Stimulated activated CD4-positive, alpha-beta T cell treated with anti-CD3 and anti-CD28 coated beads, Interleukin-15, amount 100 ng/mL, for 48 hours (primary cell): ENCODE measurements at regions not wholly inside any gene's neighbourhood (a gene's known extent, or its start where the extent isn't known, plus 50 kb on each side); places are given as distances from the start of the nearest gene placed in this dataset.
A peak's percentile ranks its signal among the peaks of the same experiment; 100 is the strongest.
"Not testable (repeated sequence)": the region's sequence is repeated elsewhere in the genome, so short reads cannot be mapped to it uniquely, and the experiment has no call there.

Experiments used
- DNase-seq, 2 donors: peaks; one replicate each; pipeline ENCODE4 v3.0.0-alpha.2; 2020; ENCODE audit warnings: low read depth in 2 of 2

DNA sequence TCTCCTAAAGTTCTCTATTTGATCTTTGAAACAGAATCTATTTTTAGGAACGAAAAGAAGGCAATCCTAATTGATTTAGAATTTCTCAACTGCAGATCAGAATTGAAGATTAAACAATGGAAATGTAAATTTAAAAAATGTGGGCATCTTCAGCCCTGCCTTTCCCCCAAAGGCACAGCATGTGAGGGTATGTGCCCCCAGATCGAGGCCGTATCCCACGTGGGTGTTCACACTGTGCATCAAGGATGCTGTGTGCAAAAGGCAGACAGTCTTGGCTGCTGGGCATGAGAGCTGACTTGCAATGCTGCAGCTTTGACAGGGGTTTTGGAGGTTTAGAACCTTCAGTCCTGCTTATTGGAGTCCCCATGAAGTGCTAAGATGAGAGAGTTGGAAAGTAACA, 346.3 kb downstream of the VRK1 start:
- no peak for DNase-seq

DNA sequence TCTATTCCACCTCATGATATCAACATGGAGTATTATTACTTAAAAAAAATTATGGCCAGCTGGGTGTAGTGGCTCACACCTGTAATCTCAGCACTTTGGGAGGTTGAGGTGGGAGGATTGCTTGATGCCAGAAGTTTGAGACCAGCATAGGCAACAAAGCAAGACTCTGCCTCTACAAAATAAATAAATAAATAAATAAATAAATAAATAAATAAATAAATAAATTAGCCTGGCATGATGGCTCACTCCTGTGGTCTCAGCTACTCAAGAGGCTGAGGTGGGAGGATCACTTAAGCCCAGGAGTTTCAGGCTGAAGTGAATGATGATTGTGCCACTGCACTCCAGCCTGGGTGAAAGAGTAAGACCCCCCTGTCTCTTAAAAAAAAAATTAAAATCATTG, 350.8 kb downstream of the VRK1 start:
- not testable (repeated sequence) for DNase-seq

GRCh38 chr14:97149775-97150174, 352.6 kb downstream of the VRK1 start:
- no peak for DNase-seq

- DNase-seq, result no peak
These were observed 356.3 kb downstream of the VRK1 start for GRCh38 chr14:97153527-97153926.

- DNase-seq, result no peak
These were observed 358.1 kb downstream of the VRK1 start for GRCh38 chr14:97155320-97155719.

GRCh38 chr14:97155814-97156213, 358.6 kb downstream of the VRK1 start:
- DNase-seq, result no peak

GRCh38 chr14:97156705-97157104, 359.5 kb downstream of the VRK1 start:
- DNase-seq, result no peak

DNA sequence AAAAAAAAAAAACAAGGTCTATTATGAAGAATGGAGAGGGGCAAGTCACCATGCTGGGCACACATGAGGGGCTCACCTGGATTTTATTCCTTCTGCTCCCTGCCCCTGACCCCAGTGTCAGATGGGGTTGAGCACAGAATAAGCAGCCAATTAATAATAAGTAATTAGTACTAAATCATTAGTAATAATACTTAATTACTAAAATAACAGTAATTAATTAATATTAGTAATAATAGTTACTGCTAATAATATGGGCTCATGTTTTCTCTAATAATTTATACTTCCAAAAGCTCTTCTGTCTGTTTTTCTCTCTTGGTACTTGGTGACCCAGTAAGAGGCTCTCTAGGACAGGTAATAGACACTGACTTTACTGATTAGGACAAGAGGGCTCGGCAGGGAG, 360.9 kb downstream of the VRK1 start:
- DNase-seq, result no peak

- DNase-seq, result no peak
These were observed 361.9 kb downstream of the VRK1 start for GRCh38 chr14:97159124-97159523.

DNA sequence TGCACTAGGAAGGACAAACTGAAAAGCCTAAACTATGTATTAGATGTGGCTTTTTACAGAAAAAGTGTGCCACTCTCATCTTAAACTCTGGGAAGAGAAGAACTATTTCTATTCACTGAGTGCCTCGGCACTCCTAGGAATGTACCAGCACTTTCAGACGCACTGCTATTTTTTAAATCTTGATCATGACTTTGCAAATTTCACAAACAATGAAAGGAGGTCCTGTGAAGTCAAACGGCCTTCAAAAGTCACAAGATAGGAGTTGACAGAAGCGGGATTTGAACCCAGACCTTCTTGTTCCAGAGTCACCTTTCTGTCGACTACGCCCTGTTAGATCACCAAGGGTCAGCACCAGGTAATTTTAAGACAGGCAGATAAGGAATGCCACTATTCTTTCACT, 365.4 kb downstream of the VRK1 start:
- DNase-seq, result no peak

GRCh38 chr14:97164021-97164420, 366.8 kb downstream of the VRK1 start:
- DNase-seq, result no peak

- DNase-seq, result no peak
These were observed 369.3 kb downstream of the VRK1 start for GRCh38 chr14:97166497-97166896.

GRCh38 chr14:97167577-97167976, 370.4 kb downstream of the VRK1 start:
- not testable (repeated sequence) for DNase-seq

DNA sequence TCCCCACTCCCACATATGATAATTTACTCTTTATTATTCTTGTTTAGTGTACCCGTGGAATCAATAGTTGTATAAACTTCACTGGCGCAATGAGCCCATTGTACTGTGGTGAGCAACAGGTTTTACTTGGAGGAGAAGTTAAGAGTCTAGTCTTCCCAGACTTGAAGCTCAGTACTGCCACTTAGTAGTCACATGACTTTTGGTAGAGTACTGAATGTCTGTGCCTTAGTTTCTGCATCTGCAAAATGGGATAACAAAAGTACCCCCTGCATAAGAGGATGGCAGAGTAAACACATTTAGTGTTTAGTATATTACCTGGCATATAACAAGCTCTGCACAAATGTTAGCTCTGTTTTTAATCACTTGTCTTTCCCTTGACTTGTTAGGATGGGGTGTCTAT, 375.5 kb downstream of the VRK1 start:
- DNase-seq, result no peak

GRCh38 chr14:97177016-97177415, 379.8 kb downstream of the VRK1 start:
- no peak for DNase-seq

DNA sequence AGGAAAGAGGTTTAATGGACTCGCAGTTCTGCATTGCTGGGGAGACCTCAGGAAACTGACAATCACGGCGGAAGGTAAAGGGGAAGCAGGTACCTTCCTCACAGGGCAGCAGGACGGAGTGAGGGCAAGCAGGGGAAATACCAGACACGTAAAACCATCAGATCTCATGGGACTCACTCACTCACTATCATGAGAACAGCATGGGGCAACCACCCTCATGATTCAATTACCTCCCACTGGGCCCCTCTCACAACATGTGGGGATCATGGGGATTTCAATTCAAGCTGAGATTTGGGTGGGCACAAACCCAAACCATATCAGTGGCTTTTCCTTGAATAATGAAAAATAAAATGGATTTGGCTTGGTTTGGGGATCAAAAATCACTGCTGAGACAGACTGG, 380.5 kb downstream of the VRK1 start:
- no peak for DNase-seq

GRCh38 chr14:97178781-97179180, 381.6 kb downstream of the VRK1 start:
- DNase-seq, result no peak

DNA sequence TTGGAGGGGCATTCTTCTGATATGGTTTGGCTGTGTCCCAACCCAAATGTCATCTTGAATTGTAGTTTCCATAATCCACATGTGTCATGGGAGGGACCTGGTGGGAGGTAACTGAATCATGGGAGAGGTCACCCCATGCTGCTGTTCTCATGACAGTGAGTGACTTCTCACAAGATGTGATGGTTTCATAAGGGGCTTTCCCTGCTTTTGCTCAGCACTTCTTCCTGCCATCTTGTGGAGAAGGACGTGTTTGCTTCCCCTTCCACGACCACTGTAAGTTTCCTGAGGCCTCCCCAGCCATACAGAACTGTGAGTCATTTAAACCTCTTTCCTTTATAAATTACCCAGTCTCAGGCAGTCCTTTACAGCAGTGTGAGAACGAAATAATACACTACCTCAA, 382.4 kb downstream of the VRK1 start:
- DNase-seq, result peak; percentile 16 to 18

DNA sequence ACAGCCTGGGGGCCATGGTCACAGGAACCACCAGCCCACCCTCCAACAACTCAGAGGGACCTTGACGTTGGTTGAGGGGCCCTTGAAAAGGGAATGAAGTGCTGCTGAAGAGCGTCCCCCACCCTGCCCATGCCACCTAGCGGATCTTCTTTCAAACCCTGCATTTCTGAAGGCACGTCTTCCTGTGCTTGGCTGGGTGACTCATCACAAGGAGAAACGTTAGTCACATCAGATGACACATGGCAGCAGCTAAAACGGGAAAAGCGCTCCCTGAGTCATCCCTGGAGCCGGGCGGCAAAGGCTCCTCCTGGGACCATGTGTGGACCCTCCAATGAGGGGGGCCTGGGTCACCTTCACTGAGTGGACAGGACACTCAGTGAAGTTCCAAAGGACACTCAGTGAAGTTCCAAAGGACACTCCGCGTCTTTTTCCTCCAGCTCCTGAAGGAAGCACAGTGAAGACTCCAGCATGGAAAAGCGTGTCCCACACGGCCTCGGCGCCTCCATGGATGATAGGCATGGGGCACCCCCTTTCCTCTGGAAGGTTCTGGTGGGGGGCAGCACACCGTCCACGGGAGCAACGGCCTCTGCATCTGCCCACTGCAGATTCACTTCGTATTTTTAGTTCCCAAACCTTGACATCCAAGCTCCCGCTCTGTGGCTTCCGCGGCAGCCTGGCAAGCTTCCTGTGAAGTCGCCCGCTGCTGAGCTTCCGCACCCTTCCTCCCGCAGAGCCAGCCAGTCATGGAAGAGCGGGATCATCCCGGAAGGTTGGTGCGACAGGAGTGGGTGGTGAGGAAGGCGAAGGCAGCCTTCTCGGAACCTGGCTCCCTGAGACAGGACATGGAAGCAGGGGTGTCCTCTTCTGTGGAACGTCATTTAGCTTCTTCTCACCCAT, 383.4 kb downstream of the VRK1 start:
- DNase-seq, result peak in 1 of 2 donors; percentile 30

- DNase-seq, result no peak
These were observed 388.0 kb downstream of the VRK1 start for GRCh38 chr14:97185186-97185585.

DNA sequence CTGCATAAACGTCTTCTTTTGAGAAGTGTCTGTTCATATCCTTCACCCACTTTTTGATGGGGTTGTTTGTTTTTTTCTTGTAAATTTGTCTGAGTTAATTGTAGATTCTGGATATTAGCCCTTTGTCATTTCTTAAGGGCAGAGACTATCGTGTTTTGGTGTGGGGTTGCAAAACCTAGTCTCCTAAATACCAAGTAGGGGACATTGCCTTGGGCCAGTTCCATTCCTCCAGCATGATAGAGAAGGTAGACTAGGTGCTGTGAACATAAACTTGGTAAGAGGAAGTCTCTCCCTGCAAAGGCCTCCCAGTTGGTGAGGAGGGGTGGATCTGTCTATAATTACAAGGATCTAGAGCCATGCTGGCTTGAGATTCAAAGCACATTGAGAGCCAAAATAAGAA, 390.7 kb downstream of the VRK1 start:
- DNase-seq, result no peak

DNA sequence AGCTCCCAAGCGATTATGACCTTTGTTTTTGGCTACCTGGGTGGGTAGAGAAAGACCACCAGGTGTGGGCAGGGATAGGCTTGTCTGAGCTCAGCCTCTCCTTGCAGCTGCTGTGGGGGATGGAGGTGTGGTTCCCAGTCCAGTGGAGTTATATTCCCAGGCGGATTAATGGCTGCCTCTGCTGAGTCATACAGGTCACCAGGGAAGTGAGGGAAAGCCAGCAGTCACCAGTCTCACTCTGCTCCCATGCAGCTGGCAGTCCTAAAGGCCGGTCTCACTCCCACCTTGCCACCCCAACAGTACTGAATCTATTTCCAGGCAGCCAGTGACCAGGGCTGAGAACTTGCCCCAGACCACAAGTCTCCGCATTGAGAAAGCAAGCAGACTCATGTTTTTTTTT, 399.2 kb downstream of the VRK1 start:
- DNase-seq, result no peak

DNA sequence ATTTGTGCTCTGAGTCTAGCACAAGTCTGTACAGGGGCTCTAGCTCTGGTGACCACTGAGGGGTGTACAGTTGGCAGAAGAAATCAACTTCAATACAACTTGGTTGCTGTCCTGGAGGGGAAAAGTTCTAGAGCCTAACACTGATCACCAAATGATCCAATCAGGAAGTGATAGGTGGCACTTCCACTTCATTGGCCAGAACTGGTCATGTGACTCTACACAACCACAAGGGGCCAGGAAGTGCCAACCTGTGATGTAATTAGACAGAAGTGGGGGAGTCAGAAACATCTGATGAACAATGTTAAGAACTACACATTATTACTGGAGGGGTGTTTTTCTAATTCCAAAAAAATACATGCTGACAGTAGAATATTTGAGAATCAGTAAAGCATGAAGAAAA, 401.6 kb downstream of the VRK1 start:
- no peak for DNase-seq

DNA sequence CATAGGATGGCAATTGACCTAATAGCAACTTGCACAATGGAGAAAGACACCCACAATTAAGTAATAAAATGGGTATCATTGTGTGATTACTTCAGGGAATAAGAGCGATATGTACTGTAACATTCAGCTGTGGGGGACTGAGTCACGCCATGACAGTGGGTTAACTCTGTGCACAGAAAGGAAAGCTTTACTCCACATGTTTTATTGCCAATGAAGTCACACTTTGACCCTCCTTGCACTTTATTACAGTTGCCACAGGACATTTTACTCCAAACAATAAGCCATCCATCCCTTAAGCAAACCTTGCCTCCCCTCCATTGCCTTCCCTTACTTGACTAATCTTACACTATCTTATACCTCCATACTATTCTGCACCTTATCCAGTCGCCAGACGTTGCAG, 403.1 kb downstream of the VRK1 start:
- no peak for DNase-seq
